IMR-90 (cell line): ENCODE measurements at regions not wholly inside any gene's neighbourhood (a gene's known extent, or its start where the extent isn't known, plus 50 kb on each side); places are given as distances from the start of the nearest gene placed in this dataset.

ENCODE experiments used
- ATAC-seq: fragments of 200-7000 bp; cut with Tn5 transposase; 2 replicates; pipeline ENCODE4 v1.9.1; 2020; ENCODE audit warnings: low read depth, mild to moderate bottlenecking, moderate library complexity
- BruUV-seq: library from RNA; stranded (reverse); fragments of 400-500 nt; replicated peaks from 2 replicates; lab custom pipeline; 2021; lab: Mats Ljungman, UMichigan
- CTCF ChIA-PET: fragments of 300-600 bp; formaldehyde crosslinking; extraction: SDS; loops from one replicate; lab custom pipeline; 2021; ENCODE audit warnings: antibody characterized with exemption; lab: Yijun Ruan, JAX
- POLR2A ChIA-PET: fragments of 300-600 bp; sonication (Branson Sonifier 250); formaldehyde crosslinking; loops from one replicate; lab custom pipeline; 2022; ENCODE audit warnings: antibody characterized with exemption; ENCODE audit not compliant: unreplicated experiment; lab: Charles Lee
- DNase-seq: peaks from one replicate; pipeline ENCODE4 v3.0.0; 2013
- H2AFZ ChIP-seq: replicated peaks from 2 replicates; pipeline ENCODE3; 2013; ENCODE audit warnings: low read length, mild to moderate bottlenecking; ENCODE audit not compliant: poor library complexity
- H2AK5ac ChIP-seq: 2 replicates; pipeline ENCODE4 v1.6.1; 2013; ENCODE audit warnings: low read depth, low read length, inconsistent platforms
- H2AK9ac ChIP-seq: replicated peaks from 2 replicates; pipeline ENCODE3; 2013; ENCODE audit warnings: mild to moderate bottlenecking, low read depth, low read length, moderate library complexity; ENCODE audit not compliant: poor library complexity
- H2BK120ac ChIP-seq: 2 replicates; pipeline ENCODE4 v1.6.1; 2013; ENCODE audit warnings: low read depth, low read length, inconsistent platforms
- H2BK15ac ChIP-seq: 3 replicates; pipeline ENCODE4 v1.6.1; 2013; ENCODE audit warnings: low read depth, low read length, inconsistent platforms
- H2BK20ac ChIP-seq: 2 replicates; pipeline ENCODE4 v1.6.1; 2013; ENCODE audit warnings: low read depth, mild to moderate bottlenecking, inconsistent platforms, low read length, moderate library complexity
- H2BK5ac ChIP-seq: 2 replicates; pipeline ENCODE4 v1.6.1; 2013; ENCODE audit warnings: mild to moderate bottlenecking, low read depth, low read length, inconsistent platforms; ENCODE audit not compliant: poor library complexity, severe bottlenecking
- H3K14ac ChIP-seq: replicated peaks from 2 replicates; pipeline ENCODE4 v1.6.1; 2013; ENCODE audit warnings: low read depth, low read length, inconsistent platforms
- H3K18ac ChIP-seq: 2 replicates; pipeline ENCODE4 v1.6.1; 2013; ENCODE audit warnings: low read depth, low read length, control low read depth
- H3K23ac ChIP-seq: 2 replicates; pipeline ENCODE4 v1.6.1; 2013; ENCODE audit warnings: low read depth, low read length, inconsistent platforms
- H3K27ac ChIP-seq: 2 replicates; pipeline ENCODE4 v1.5.1; 2013; ENCODE audit warnings: mild to moderate bottlenecking, control low read depth, low read length; ENCODE audit not compliant: insufficient read depth
- H3K27me3 ChIP-seq: 2 replicates; pipeline ENCODE4 v1.6.1; 2013; ENCODE audit warnings: low read length; ENCODE audit not compliant: control insufficient read depth, insufficient read depth
- H3K36me3 ChIP-seq: 2 replicates; pipeline ENCODE4 v1.6.1; 2013; ENCODE audit warnings: low read length, mixed read lengths; ENCODE audit not compliant: control insufficient read depth, insufficient read depth
- H3K4ac ChIP-seq: 2 replicates; pipeline ENCODE4 v1.6.1; 2013; ENCODE audit warnings: low read depth, low read length, inconsistent platforms
- H3K4me1 ChIP-seq: 2 replicates; pipeline ENCODE4 v1.6.1; 2013; ENCODE audit warnings: low read length, mixed read lengths; ENCODE audit not compliant: control insufficient read depth, insufficient read depth
- H3K4me2 ChIP-seq: 2 replicates; pipeline ENCODE4 v1.6.1; 2013; ENCODE audit warnings: low read depth, mild to moderate bottlenecking, control low read depth, low read length, moderate library complexity
- H3K4me3 ChIP-seq: 2 replicates; pipeline ENCODE4 v1.5.1; 2013; ENCODE audit warnings: low read depth, mild to moderate bottlenecking, control low read depth, low read length, moderate library complexity; ENCODE audit not compliant: insufficient read depth
- H3K56ac ChIP-seq: 2 replicates; pipeline ENCODE4 v1.6.1; 2013; ENCODE audit warnings: low read length, inconsistent platforms; ENCODE audit not compliant: insufficient read depth; ENCODE audit errors: extremely low read depth
- H3K79me1 ChIP-seq, 2 experiments: 2 replicates each; pipeline ENCODE4 v1.6.1; 2013; ENCODE audit warnings: low read length in 2 of 2, inconsistent platforms in 1 of 2, low read depth in 1 of 2
- H3K9ac ChIP-seq: 2 replicates; pipeline ENCODE4 v1.6.1; 2013; ENCODE audit warnings: low read depth, low read length, control low read depth
- H3K9me1 ChIP-seq: 2 replicates; pipeline ENCODE4 v1.6.1; 2013; ENCODE audit warnings: low read length, inconsistent platforms; ENCODE audit not compliant: insufficient read depth
- H3K9me3 ChIP-seq: 2 replicates; pipeline ENCODE4 v1.6.1; 2013; ENCODE audit warnings: low read length; ENCODE audit not compliant: control insufficient read depth, insufficient read depth
- H4K20me1 ChIP-seq: 2 replicates; pipeline ENCODE4 v1.6.1; 2013; ENCODE audit warnings: low read length, inconsistent platforms; ENCODE audit not compliant: insufficient read depth
- H4K5ac ChIP-seq: 2 replicates; pipeline ENCODE4 v1.6.1; 2013; ENCODE audit warnings: mild to moderate bottlenecking, low read depth, low read length, control low read depth
- H4K8ac ChIP-seq, 2 experiments: 2 replicates each; pipeline ENCODE4 v1.6.1; 2013; ENCODE audit warnings: low read depth in 2 of 2, low read length in 2 of 2, control low read depth in 1 of 2, inconsistent platforms in 1 of 2
- H4K91ac ChIP-seq: 2 replicates; pipeline ENCODE4 v1.6.1; 2013; ENCODE audit warnings: low read depth, low read length, inconsistent platforms; ENCODE audit not compliant: insufficient read depth
- BHLHE40 ChIP-seq: fragments of 150-350 bp; IDR thresholded peaks from 2 replicates; pipeline ENCODE4 v1.6.1; 2016; ENCODE audit warnings: mild to moderate bottlenecking, low read depth, low read length
- CEBPB ChIP-seq: IDR thresholded peaks from 2 replicates; pipeline ENCODE4 v1.6.1; 2012; ENCODE audit warnings: low read depth, low read length, improper control_type of control experiment
- CHD1 ChIP-seq: IDR thresholded peaks from 2 replicates; pipeline ENCODE4 v1.6.1; 2012; ENCODE audit warnings: low read depth, low read length, improper control_type of control experiment
- MAFK ChIP-seq: IDR thresholded peaks from 2 replicates; pipeline ENCODE4 v1.6.1; 2012; ENCODE audit warnings: low read depth, low read length, improper control_type of control experiment
- MAZ ChIP-seq: IDR thresholded peaks from 2 replicates; pipeline ENCODE4 v1.6.1; 2012; ENCODE audit warnings: low read depth, mild to moderate bottlenecking, low read length, improper control_type of control experiment, moderate library complexity, borderline replicate concordance
- MXI1 ChIP-seq: IDR thresholded peaks from 2 replicates; pipeline ENCODE4 v1.6.1; 2012; ENCODE audit warnings: low read depth, mild to moderate bottlenecking, low read length, moderate library complexity, borderline replicate concordance
- NFE2L2 ChIP-seq: fragments of 150-350 bp; IDR thresholded peaks from 2 replicates; pipeline ENCODE4 v1.6.1; 2016; ENCODE audit warnings: low read depth, mild to moderate bottlenecking, low read length
- POLR2A ChIP-seq: IDR thresholded peaks from 2 replicates; pipeline ENCODE4 v1.6.1; 2012; ENCODE audit warnings: mild to moderate bottlenecking, low read depth, low read length
- RAD21 ChIP-seq: IDR thresholded peaks from 2 replicates; pipeline ENCODE4 v1.6.1; 2012; ENCODE audit warnings: low read length, improper control_type of control experiment
- RCOR1 ChIP-seq: IDR thresholded peaks from 2 replicates; pipeline ENCODE4 v1.6.1; 2012; ENCODE audit warnings: mild to moderate bottlenecking, low read length, improper control_type of control experiment; ENCODE audit not compliant: insufficient replicate concordance
- RFX5 ChIP-seq: IDR thresholded peaks from 2 replicates; pipeline ENCODE4 v1.8.0; 2012; ENCODE audit warnings: low read depth, mild to moderate bottlenecking, low read length, moderate library complexity
- SMC3 ChIP-seq: fragments of 150-350 bp; IDR thresholded peaks from 2 replicates; pipeline ENCODE4 v1.6.1; 2016; ENCODE audit warnings: low read depth, mild to moderate bottlenecking, antibody characterized with exemption, low read length, moderate library complexity
- USF2 ChIP-seq: fragments of 150-350 bp; IDR thresholded peaks from 2 replicates; pipeline ENCODE4 v1.6.1; 2017; ENCODE audit warnings: mild to moderate bottlenecking, antibody characterized with exemption, low read length, low read depth
- WGBS, 2 experiments: methylation state at CpG; one replicate each; pipeline versions ENCODE4 v1.1.5 to v1.1.7; 2013; ENCODE audit warnings: missing lambda C conversion rate in 2 of 2; ENCODE audit not compliant: insufficient read length in 1 of 2; ENCODE audit errors: extremely low coverage in 2 of 2; 5-methylcytosine and 5-hydroxymethylcytosine counted together
- dilution Hi-C: fragments of 300-500 bp; cut with HindIII; formaldehyde crosslinking; loops from one replicate; pipeline ENCODE4 v1.14.3; 2018; ENCODE audit warnings: low sequenced_read_pairs; ENCODE audit not compliant: unreplicated experiment
- in situ Hi-C: fragments of 300-500 bp; cut with MboI; formaldehyde crosslinking; loops from 3 replicates; pipeline ENCODE4 v1.14.3; 2019; ENCODE audit warnings: low sequenced_read_pairs, inconsistent platforms, mixed read lengths
- intact Hi-C: fragments of 100-400 bp; cut with micrococcal nuclease; formaldehyde crosslinking; loops from 2 replicates; pipeline ENCODE4 v1.10.0; 2022

- ATAC-seq (no peak), DNase-seq (no peak)
- H4K5ac ChIP-seq = no peak overlapping the region
- H3K23ac ChIP-seq = no peak overlapping the region
- no peak overlapping the region for H2BK15ac ChIP-seq
- ChIA-PET CTCF (no interaction called here), POLR2A (no interaction called here)
- H3K4me1 ChIP-seq = no peaks in the 10 kb centered on the region
- no peak overlapping the region for H4K8ac ChIP-seq
- TF ChIP-seq POLR2A (no peak), SMC3 (no peak), CEBPB (no peak), CHD1 (no peak), MXI1 (no peak), RCOR1 (no peak), RFX5 (no peak), USF2 (no peak), MAFK (no peak), RAD21 (no peak), BHLHE40 (no peak), MAZ (no peak), NFE2L2 (no peak)
- 0% methylated on average over 1 of the region's 2 CpGs; no CpG with 5 or more reads in 1 of the 2 experiments for WGBS, 2 experiments
- H3K18ac ChIP-seq = no peak overlapping the region
- no peak overlapping the region for H2AK5ac ChIP-seq
- dilution Hi-C loops (no loop called here), in situ Hi-C loops (no loop called here), intact Hi-C loops (no loop called here)
- no peak overlapping the region for H3K4me2 ChIP-seq
- H3K4me3 ChIP-seq = no peak overlapping the region
- no peak overlapping the region for H2BK20ac ChIP-seq
- BruUV-seq = no TSS peak
- no peak overlapping the region for H3K9ac ChIP-seq
- H3K36me3 ChIP-seq = no peaks in the 10 kb centered on the region
- 0 out of 2 replicates have a peak, but pooled peaks cover 2% of the 10 kb centered on the region for H3K9me3 ChIP-seq
- no peak overlapping the region for H4K91ac ChIP-seq
- H3K56ac ChIP-seq = no peak overlapping the region
- H3K27me3 ChIP-seq = no peaks in the 10 kb centered on the region
- H3K9me1 ChIP-seq = no peaks in the 10 kb centered on the region
- H4K20me1 ChIP-seq = no peaks in the 10 kb centered on the region
- H2AFZ ChIP-seq = no peak overlapping the region
- H3K27ac ChIP-seq = no peak overlapping the region
- H3K14ac ChIP-seq = no peak overlapping the region
- no peak overlapping the region for H2BK5ac ChIP-seq
- no peaks in the 10 kb centered on the region for H3K79me1 ChIP-seq
- no peak overlapping the region for H2BK120ac ChIP-seq
- no peak overlapping the region for H3K4ac ChIP-seq
- H2AK9ac ChIP-seq = no peak overlapping the region
These were observed 488.3 kb upstream of the ANO5 start for GRCh38 chr11:21704539-21704938.
